Ovary (tissue), 7 donors: ENCODE measurements at regions not wholly inside any gene's neighbourhood (a gene's known extent, or its start where the extent isn't known, plus 50 kb on each side); places are given as distances from the start of the nearest gene placed in this dataset.

Source experiments
- DNase-seq, 5 donors: peaks; one replicate each; pipeline ENCODE4 v3.0.0-alpha.2; 2019 to 2020
- H3K27ac ChIP-seq, 2 donors: fragments of 200-600 bp; one replicate each; pipeline versions ENCODE4 v1.5.1 to v1.8.0; 2019 to 2022
- H3K27me3 ChIP-seq: fragments of 200-600 bp; one replicate; pipeline ENCODE4 v1.8.0; 2022
- H3K36me3 ChIP-seq: fragments of 200-600 bp; sonication (generic); one replicate; pipeline ENCODE4 v1.5.1; 2019
- H3K4me1 ChIP-seq: one replicate; pipeline ENCODE4 v1.8.1; 2013; ENCODE audit warnings: mild to moderate bottlenecking, moderate library complexity; ENCODE audit not compliant: insufficient read depth
- H3K4me3 ChIP-seq: fragments of 200-600 bp; sonication (generic); one replicate; pipeline ENCODE4 v1.5.1; 2017
- H3K9me3 ChIP-seq, 2 donors: fragments of 200-600 bp in 1 of 2; sonication (generic) in 1 of 2; one replicate each; pipeline versions ENCODE4 v1.5.1 to v1.8.1; 2013 to 2019; ENCODE audit warnings: mild to moderate bottlenecking in 1 of 2, moderate library complexity in 1 of 2
- EP300 ChIP-seq: sonication (generic); formaldehyde crosslinking; IDR thresholded peaks from one replicate; pipeline ENCODE4 v1.6.1; 2017; ENCODE audit warnings: antibody characterized with exemption
- POLR2A ChIP-seq: fragments of 450-650 bp; IDR thresholded peaks from one replicate; pipeline ENCODE4 v1.6.1; 2017; ENCODE audit warnings: antibody characterized with exemption, mild to moderate bottlenecking, moderate library complexity
- WGBS, 3 donors: extraction: QIAGEN DNeasy Blood & Tissue Kit in 1 of 3; methylation state at CpG; one replicate each; pipeline versions ENCODE4 v1.1.5 to v1.1.7; 2013 to 2017; 5-methylcytosine and 5-hydroxymethylcytosine counted together
- intact Hi-C, 4 donors: fragments of 100-400 bp; cut with DNase I; formaldehyde crosslinking; loops; one replicate each; pipeline versions ENCODE4 v1.11.0 to v1.15.1; 2022 to 2023
- TF ChIP-seq, protein P1 (sequence below), 3 donors: fragments of 450-650 bp in 2 of 3; fragments of 200-600 bp in 1 of 3; IDR thresholded peaks; one replicate each; pipeline versions ENCODE4 v1.5.1 to v1.8.0; 2016 to 2022; ENCODE audit warnings: antibody characterized with exemption in 3 of 3, mild to moderate bottlenecking in 1 of 3
- donor health status: DM: no; HTN: no; CAD: no; lungs with moderate emphysema.
- donor health status: DM: no; HTN: no; CAD: no.
- donor health status: Bipolar disorder and iron deficiency.
- donor health status: DM: no; HTN: no; CAD: no.
- donor health status: DM: yes; HTN: yes; CAD: no.

DNA sequence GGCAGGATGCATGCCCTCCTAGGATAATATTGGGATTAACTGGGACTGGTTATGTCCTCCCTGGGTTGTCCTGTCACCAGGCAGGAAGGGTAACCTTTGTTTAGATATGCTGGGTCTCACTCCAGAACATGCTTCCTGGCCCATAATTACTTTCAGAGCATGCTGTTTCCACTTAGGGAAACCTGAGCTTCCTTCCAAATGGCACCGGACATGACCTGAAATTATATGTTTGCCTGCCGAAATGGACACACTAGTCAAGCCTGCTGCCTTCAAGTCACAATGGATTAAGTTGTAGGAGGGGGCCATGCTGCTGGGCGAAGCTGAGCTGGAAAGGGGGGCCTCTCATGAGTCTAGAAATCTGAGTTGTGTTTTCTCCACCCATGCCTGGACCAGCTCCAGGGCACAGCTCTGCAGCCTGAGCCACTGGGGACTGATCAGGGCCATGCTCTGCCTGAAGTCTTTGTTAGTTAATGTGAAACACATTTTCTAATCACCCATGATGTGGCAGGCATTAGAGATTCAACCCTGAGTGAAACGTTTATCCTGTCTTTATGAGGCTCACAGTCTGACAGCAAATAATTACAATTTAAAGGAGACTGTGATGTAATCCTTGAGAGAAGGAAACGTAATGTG is 273.3 kb downstream of the TNS1 start:
- no peak overlapping the region for H3K4me3 ChIP-seq
- 46 to 66% (median 59%) methylated on average over 5 of the region's 5 CpGs for WGBS, 3 donors
- H3K4me1 ChIP-seq, result peaks cover 2% of the 10 kb centered on the region
- H3K36me3 ChIP-seq, result no peaks in the 10 kb centered on the region
- DNase-seq, result peak in 1 of 5 donors; percentile 56
- intact Hi-C loops, result loop anchor here in 1 of 4 donors (10.0 kb wide), 1 partner anchor 1215 kb away; no protein-coding TSS in a partner anchor
- no peaks in the 10 kb centered on the region for H3K27me3 ChIP-seq
- TF ChIP-seq EP300 (no peak), POLR2A (no peak)
- TF ChIP-seq, protein P1, sequence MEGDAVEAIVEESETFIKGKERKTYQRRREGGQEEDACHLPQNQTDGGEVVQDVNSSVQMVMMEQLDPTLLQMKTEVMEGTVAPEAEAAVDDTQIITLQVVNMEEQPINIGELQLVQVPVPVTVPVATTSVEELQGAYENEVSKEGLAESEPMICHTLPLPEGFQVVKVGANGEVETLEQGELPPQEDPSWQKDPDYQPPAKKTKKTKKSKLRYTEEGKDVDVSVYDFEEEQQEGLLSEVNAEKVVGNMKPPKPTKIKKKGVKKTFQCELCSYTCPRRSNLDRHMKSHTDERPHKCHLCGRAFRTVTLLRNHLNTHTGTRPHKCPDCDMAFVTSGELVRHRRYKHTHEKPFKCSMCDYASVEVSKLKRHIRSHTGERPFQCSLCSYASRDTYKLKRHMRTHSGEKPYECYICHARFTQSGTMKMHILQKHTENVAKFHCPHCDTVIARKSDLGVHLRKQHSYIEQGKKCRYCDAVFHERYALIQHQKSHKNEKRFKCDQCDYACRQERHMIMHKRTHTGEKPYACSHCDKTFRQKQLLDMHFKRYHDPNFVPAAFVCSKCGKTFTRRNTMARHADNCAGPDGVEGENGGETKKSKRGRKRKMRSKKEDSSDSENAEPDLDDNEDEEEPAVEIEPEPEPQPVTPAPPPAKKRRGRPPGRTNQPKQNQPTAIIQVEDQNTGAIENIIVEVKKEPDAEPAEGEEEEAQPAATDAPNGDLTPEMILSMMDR (IDR thresholded peaks at IDR 0.05), result no peak
- H3K9me3 ChIP-seq, result no peaks in the 10 kb centered on the region
- no peak overlapping the region for H3K27ac ChIP-seq

DNA sequence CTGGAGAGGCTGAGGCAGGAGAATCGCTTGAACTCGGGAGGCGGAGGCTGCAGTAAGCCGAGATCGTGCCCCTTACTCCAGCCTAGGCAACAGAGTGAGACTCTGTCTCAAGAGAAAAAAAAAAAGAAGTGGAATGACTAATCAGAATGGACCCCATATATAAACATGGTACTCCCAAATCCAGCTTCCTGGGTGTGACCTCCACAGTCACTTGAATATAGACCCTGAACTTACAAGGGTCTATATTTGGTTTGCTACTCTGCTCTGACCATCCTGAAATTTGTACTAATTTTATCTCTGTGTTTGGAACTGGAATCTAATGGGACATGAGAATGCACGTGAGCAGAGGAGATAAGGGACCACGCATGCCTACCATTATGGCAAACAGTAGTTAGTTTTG is 275.0 kb downstream of the TNS1 start:
- Histone ChIP-seq H3K4me1 (peaks cover 3% of the 10 kb centered on the region), H3K36me3 (no peaks in the 10 kb centered on the region), H3K9me3 (no peaks in the 10 kb centered on the region), H3K27ac (no peak overlapping the region), H3K4me3 (no peak overlapping the region), H3K27me3 (no peaks in the 10 kb centered on the region)
- no peak for DNase-seq
- 90 to 98% (median 95%) methylated on average over 7 of the region's 7 CpGs for WGBS, 3 donors
- intact Hi-C loops, result loop anchor here in 1 of 4 donors (10.0 kb wide), 1 partner anchor 1213 kb away; no protein-coding TSS in a partner anchor
- TF ChIP-seq EP300, result no peak
- TF ChIP-seq POLR2A, result no peak
- TF ChIP-seq, protein P1 (IDR thresholded peaks at IDR 0.05), result no peak

DNA sequence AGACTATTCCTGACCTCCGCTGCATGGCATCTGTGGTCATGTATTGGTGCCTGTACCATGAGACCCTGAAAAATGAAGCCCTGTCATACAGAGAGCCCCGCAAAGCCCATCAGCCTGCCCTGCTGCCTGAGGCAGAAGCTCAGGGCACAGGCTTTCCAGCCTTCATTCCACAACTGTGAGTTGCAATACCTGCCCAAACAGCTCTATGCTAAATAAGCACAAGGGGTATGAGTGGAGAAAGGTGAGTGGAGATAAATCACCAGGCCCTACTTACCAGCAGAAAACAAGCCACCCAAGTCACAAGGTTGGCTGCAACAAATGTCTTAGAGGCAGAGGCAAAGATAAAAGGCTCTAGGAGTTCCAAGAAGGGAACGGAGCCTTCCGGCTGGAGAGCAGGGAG is 277.4 kb downstream of the TNS1 start:
- Histone ChIP-seq H3K9me3 (no peaks in the 10 kb centered on the region), H3K4me3 (no peak overlapping the region), H3K27ac (no peak overlapping the region), H3K27me3 (no peaks in the 10 kb centered on the region), H3K4me1 (peaks cover 3% of the 10 kb centered on the region), H3K36me3 (no peaks in the 10 kb centered on the region)
- intact Hi-C loops, result loop anchor here in 1 of 4 donors (10.0 kb wide), 1 partner anchor 1211 kb away; no protein-coding TSS in a partner anchor
- 96 to 99% (median 97%) methylated on average over 4 of the region's 4 CpGs for WGBS, 3 donors
- no peak for TF ChIP-seq POLR2A
- TF ChIP-seq, protein P1 (IDR thresholded peaks at IDR 0.05), result no peak
- no peak for TF ChIP-seq EP300
- DNase-seq, result no peak

DNA sequence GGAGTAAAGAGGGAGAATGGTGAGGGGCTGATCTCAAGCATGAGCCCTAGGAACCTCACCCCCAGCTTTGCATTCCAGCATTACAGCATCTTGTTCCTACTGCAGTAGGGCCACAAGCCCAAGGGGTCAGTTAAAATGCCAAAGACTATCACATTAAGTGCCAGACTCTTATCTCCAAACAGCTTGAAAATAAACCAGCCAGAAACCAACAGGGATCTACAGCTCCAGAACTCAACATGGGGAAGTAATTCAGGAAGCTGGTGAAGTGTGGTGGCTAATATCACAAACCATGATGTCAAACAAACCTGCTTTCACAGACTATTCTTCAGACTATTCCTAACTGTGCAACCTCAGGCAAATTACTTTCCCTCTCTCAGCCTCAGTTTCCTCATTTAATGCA is 278.3 kb downstream of the TNS1 start:
- TF ChIP-seq, protein P1 (IDR thresholded peaks at IDR 0.05), result no peak
- TF ChIP-seq POLR2A, result no peak
- no peak for TF ChIP-seq EP300
- no peaks in the 10 kb centered on the region for H3K36me3 ChIP-seq
- no peaks in the 10 kb centered on the region for H3K27me3 ChIP-seq
- no peak overlapping the region for H3K4me3 ChIP-seq
- peaks cover 2% of the 10 kb centered on the region for H3K4me1 ChIP-seq
- no peak for DNase-seq
- H3K27ac ChIP-seq, result no peak overlapping the region
- no peaks in the 10 kb centered on the region for H3K9me3 ChIP-seq
- intact Hi-C loops, result loop anchor here in 1 of 4 donors (10.0 kb wide), 1 partner anchor 1210 kb away; no protein-coding TSS in a partner anchor
